ENCODE measurements at regions not wholly inside any gene's neighbourhood (a gene's known extent, or its start where the extent isn't known, plus 50 kb on each side); places are given as distances from the start of the nearest gene placed in this dataset.

DNA sequence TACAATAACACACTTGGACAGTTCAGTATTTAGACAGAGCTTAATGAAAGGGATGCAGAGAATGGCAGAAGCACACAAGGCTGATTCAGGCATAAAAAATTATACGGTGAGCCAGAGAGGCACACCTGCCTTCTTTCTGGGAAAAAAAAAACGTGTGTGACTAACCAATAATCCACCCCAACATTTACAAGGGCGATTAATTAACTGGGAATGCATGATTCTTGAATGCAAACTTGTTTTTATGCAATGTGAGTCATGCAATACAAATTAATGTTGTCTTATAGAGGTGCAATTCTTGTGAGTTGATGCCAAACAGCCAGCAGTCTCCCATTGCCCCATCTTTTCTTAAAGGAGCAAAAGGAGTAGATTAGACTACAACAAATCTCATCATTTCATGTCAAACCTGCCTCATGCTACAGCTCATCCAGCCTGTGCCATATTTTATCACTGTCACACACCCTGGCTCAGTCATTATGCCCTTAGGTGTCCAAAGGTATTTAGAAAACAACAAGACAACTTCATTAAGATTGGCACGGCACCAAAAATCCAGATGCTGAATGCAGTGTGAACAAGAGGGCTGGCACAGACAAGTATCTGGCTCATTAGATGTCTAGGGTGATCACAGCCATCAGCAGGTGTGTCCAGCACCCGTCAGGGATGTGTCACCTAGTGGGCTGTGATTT, 721.1 kb downstream of the EFNB2 start:
- intact Hi-C loops (cut with DNase I), result no loop called here
- no peak for TF ChIP-seq CTCF (IDR thresholded peaks at IDR 0.05)
- TF ChIP-seq POLR2A (IDR thresholded peaks at IDR 0.05), result no peak
- no peak overlapping the region for H3K27ac ChIP-seq
- WGBS, 2 donors, result 86 to 91% methylated on average over 5 of the region's 5 CpGs
- peaks cover 5 to 7% of the 10 kb centered on the region in 2 donors for H3K4me1 ChIP-seq
- H3K4me3 ChIP-seq (replicated peaks in 1 of 3), result no peak overlapping the region
- no peak for DNase-seq
- H3K9me3 ChIP-seq, result no peaks in the 10 kb centered on the region
- no peaks in the 10 kb centered on the region for H3K27me3 ChIP-seq
- H3K36me3 ChIP-seq, result no peaks in the 10 kb centered on the region

GRCh38 chr13:105806628-105806920, 728.9 kb downstream of the EFNB2 start:
- TF ChIP-seq CTCF (IDR thresholded peaks at IDR 0.05) (no peak), POLR2A (IDR thresholded peaks at IDR 0.05) (no peak)
- intact Hi-C loops (cut with DNase I), result no loop called here
- DNase-seq, result no peak
- 52 to 58% methylated on average over 3 of the region's 3 CpGs for WGBS, 2 donors
- Histone ChIP-seq H3K27ac (no peak overlapping the region), H3K27me3 (no peaks in the 10 kb centered on the region), H3K9me3 (no peaks in the 10 kb centered on the region), H3K36me3 (no peaks in the 10 kb centered on the region), H3K4me3 (replicated peaks in 1 of 3) (no peak overlapping the region), H3K4me1 (no peaks in the 10 kb centered on the region)

DNA sequence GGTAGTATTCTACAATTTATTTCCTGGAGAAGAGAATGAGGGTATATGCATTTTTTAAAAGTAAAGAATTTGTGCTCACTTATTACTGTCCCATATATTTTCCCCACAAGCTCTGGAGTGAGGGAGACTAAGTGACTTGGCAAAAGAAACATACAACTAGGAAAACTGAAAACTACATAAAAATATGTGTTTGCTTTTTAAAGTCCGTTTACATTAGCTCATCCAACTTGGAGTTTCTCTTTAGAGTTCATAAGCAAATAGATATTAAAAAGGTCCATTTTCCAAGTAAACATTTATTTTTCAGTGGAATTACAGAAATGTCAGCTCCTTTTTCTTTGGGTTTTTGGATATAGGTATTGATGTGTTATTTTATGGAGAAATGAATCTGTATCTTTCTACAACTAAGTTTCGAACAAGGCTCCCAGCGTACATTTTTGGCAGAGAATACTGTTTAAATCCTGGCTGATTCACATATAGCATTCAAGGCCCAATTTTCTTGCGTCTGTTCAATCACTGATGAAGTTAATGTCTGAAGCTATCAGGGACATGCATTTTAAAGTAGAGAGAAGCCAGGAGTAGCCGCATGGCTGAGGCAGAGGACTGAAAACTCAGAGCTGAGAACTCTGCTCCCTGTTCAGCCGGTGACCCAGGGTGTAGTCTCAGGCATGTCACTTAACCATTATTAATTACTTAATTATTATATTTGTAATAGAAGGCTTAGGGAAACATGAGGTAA, 729.4 kb downstream of the EFNB2 start:
- TF ChIP-seq CTCF (IDR thresholded peaks at IDR 0.05) (no peak), POLR2A (IDR thresholded peaks at IDR 0.05) (no peak)
- no peaks in the 10 kb centered on the region for H3K9me3 ChIP-seq
- intact Hi-C loops (cut with DNase I), result no loop called here
- H3K4me3 ChIP-seq (replicated peaks in 1 of 3), result no peak overlapping the region
- no peaks in the 10 kb centered on the region for H3K36me3 ChIP-seq
- no peak overlapping the region for H3K27ac ChIP-seq
- DNase-seq, result no peak
- H3K27me3 ChIP-seq, result no peaks in the 10 kb centered on the region
- H3K4me1 ChIP-seq, result no peaks in the 10 kb centered on the region
- 80 to 82% methylated on average over 6 of the region's 6 CpGs for WGBS, 2 donors

GRCh38 chr13:105804561-105805190, 730.8 kb downstream of the EFNB2 start:
- H3K9me3 ChIP-seq, result no peaks in the 10 kb centered on the region
- TF ChIP-seq CTCF (IDR thresholded peaks at IDR 0.05) (no peak), POLR2A (IDR thresholded peaks at IDR 0.05) (no peak)
- no peaks in the 10 kb centered on the region for H3K27me3 ChIP-seq
- no peaks in the 10 kb centered on the region for H3K4me1 ChIP-seq
- no peaks in the 10 kb centered on the region for H3K36me3 ChIP-seq
- intact Hi-C loops (cut with DNase I), result no loop called here
- DNase-seq, result no peak
- no peak overlapping the region for H3K27ac ChIP-seq
- WGBS, 2 donors, result 76% methylated on average over 3 of the region's 3 CpGs
- H3K4me3 ChIP-seq (replicated peaks in 1 of 3), result no peak overlapping the region

GRCh38 chr13:105799155-105799554, 736.3 kb downstream of the EFNB2 start:
- no peak overlapping the region for H3K27ac ChIP-seq
- H3K9me3 ChIP-seq, result no peaks in the 10 kb centered on the region
- no peaks in the 10 kb centered on the region for H3K36me3 ChIP-seq
- intact Hi-C loops (cut with DNase I), result no loop called here
- no peak for DNase-seq
- no peaks in the 10 kb centered on the region for H3K4me1 ChIP-seq
- TF ChIP-seq POLR2A (IDR thresholded peaks at IDR 0.05), result no peak
- no peak for TF ChIP-seq CTCF (IDR thresholded peaks at IDR 0.05)
- H3K4me3 ChIP-seq (replicated peaks in 1 of 3), result no peak overlapping the region
- H3K27me3 ChIP-seq, result no peaks in the 10 kb centered on the region

Measured in thyroid gland (tissue), 4 donors.